ENCODE measurements at regions not wholly inside any gene's neighbourhood (a gene's known extent, or its start where the extent isn't known, plus 50 kb on each side); places are given as distances from the start of the nearest gene placed in this dataset.

DNA sequence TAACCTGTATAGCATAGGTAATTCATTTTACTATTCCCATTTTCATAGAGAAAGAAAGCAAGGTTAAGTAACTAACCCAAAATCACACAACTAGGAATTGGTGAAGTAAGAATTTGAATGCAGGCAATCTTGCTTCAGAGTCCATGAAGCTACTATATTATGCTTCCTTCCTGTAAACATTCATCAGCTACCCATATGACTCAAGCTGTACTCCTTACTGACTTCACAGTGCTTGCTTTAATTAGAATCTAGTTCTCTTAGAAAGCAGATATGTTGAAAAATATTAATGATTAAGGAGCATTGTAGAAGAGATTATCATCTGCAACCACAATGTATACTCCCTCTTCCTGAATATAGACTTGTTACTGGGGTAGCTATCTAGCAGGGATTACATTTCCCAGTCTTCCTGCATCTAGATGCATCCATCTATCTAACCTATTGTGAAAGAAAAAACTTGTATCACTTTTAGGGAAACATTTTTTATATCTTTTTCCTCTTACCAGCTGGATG, 961.6 kb upstream of the CHAC2 start:
- H4K8ac ChIP-seq (ENCODE audit: low read depth, low read length): no peak overlapping the region
- no peak overlapping the region for H2BK5ac ChIP-seq (ENCODE audit: low read depth, low read length, poor library complexity)
- no peaks in the 10 kb centered on the region for H3K4me1 ChIP-seq (ENCODE audit: control insufficient read depth in 1 of 2, insufficient read depth in 2 of 2, low read length in 2 of 2)
- H3K27me3 ChIP-seq (ENCODE audit: insufficient read depth, low read length): no peaks in the 10 kb centered on the region
- H2AFZ ChIP-seq (ENCODE audit: insufficient read depth, low read length, poor library complexity): no peak overlapping the region
- no peak overlapping the region for H4K12ac ChIP-seq (ENCODE audit: low read depth, low read length)
- H3K4me2 ChIP-seq (ENCODE audit: low read length): no peak overlapping the region
- DNase-seq: no peak
- no peaks in the 10 kb centered on the region for H3K36me3 ChIP-seq (ENCODE audit: control insufficient read depth in 1 of 2, insufficient read depth in 2 of 2, low read length in 2 of 2)
- no peak overlapping the region for H4K91ac ChIP-seq (ENCODE audit: low read depth, low read length)
- no peak overlapping the region for H3K4me3 ChIP-seq (ENCODE audit: low read depth, low read length)
- H3K18ac ChIP-seq (ENCODE audit: low read length): no peak overlapping the region
- no peak overlapping the region for H2BK120ac ChIP-seq (ENCODE audit: insufficient read depth, low read length, poor library complexity)
- no peak overlapping the region for H2BK12ac ChIP-seq (ENCODE audit: low read length)
- no peak overlapping the region for H3K23ac ChIP-seq (ENCODE audit: low read length)
- no peaks in the 10 kb centered on the region for H3K9me3 ChIP-seq (ENCODE audit: insufficient read depth, low read depth, low read length)
- no peaks in the 10 kb centered on the region for H3K79me2 ChIP-seq (ENCODE audit: control insufficient read depth, insufficient read depth, low read length, poor library complexity)
- H2AK5ac ChIP-seq (ENCODE audit: low read length): no peak overlapping the region
- no peak overlapping the region for H3K4ac ChIP-seq (ENCODE audit: low read depth, low read length)
- no peak overlapping the region for H3K9ac ChIP-seq (ENCODE audit: low read length)
- no peak overlapping the region for H3K27ac ChIP-seq (ENCODE audit: low read depth, low read length)
- H3K14ac ChIP-seq (ENCODE audit: low read length): no peak overlapping the region
- H3K79me1 ChIP-seq (ENCODE audit: low read length): no peaks in the 10 kb centered on the region

DNA sequence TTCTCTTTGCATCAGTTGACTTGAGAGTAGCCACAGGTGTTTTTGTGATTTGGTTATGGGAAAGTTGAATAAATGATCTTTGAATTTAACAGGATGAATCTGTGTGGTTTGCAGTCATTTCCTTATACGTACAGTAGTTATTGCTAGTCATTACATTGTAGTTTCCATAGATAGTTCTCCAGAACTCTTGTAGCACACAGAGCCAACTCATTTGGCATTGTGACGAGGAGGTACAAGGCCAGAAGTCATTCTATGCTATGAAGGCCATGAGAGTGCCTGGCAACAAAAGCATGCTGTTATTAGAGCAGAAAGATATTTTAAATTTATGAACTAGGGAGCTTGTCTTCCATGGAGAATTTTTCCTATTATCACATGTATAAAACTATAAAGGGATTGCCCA, 973.0 kb upstream of the CHAC2 start:
- Histone ChIP-seq H2BK5ac (ENCODE audit: low read depth, low read length, poor library complexity) (no peak overlapping the region), H4K12ac (ENCODE audit: low read depth, low read length) (no peak overlapping the region), H3K9me3 (ENCODE audit: insufficient read depth, low read depth, low read length) (no peaks in the 10 kb centered on the region), H2AK5ac (ENCODE audit: low read length) (no peak overlapping the region), H3K4ac (ENCODE audit: low read depth, low read length) (no peak overlapping the region), H4K91ac (ENCODE audit: low read depth, low read length) (no peak overlapping the region), H2BK12ac (ENCODE audit: low read length) (no peak overlapping the region), H3K27me3 (ENCODE audit: insufficient read depth, low read length) (no peaks in the 10 kb centered on the region), H3K14ac (ENCODE audit: low read length) (no peak overlapping the region), H3K18ac (ENCODE audit: low read length) (no peak overlapping the region), H3K4me3 (ENCODE audit: low read depth, low read length) (no peak overlapping the region), H4K8ac (ENCODE audit: low read depth, low read length) (no peak overlapping the region), H3K4me1 (ENCODE audit: control insufficient read depth in 1 of 2, insufficient read depth in 2 of 2, low read length in 2 of 2) (no peaks in the 10 kb centered on the region), H3K9ac (ENCODE audit: low read length) (no peak overlapping the region), H3K23ac (ENCODE audit: low read length) (no peak overlapping the region), H3K79me2 (ENCODE audit: control insufficient read depth, insufficient read depth, low read length, poor library complexity) (no peaks in the 10 kb centered on the region), H2AFZ (ENCODE audit: insufficient read depth, low read length, poor library complexity) (no peak overlapping the region), H3K79me1 (ENCODE audit: low read length) (no peaks in the 10 kb centered on the region), H3K36me3 (ENCODE audit: control insufficient read depth in 1 of 2, insufficient read depth in 2 of 2, low read length in 2 of 2) (no peaks in the 10 kb centered on the region), H2BK120ac (ENCODE audit: insufficient read depth, low read length, poor library complexity) (no peak overlapping the region), H3K4me2 (ENCODE audit: low read length) (no peak overlapping the region), H3K27ac (ENCODE audit: low read depth, low read length) (no peak overlapping the region)
- WGBS (ENCODE audit: extremely low coverage, insufficient coverage, insufficient read length): no CpG with 5 or more reads among the region's 2 CpGs
- no peak for DNase-seq

DNA sequence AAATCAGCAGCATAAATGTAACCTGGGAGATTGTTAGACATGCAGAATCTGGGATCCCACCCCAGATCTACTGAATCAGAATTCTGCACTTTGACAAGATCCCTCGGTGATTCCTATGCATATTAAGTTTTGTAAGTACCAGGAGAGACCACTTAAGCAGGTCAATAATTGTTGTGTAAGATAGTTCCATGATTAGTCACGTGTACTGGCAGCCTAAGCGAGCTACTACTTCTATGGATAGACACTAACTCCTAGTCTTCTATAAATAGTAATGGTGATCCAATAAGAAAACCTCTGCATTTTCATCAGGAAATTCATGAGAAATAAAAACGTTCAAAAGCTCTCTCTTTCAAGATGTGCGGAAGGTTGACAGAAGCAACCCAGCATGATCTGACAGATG, 988.2 kb upstream of the CHAC2 start:
- Histone ChIP-seq H4K8ac (ENCODE audit: low read depth, low read length) (no peak overlapping the region), H3K14ac (ENCODE audit: low read length) (no peak overlapping the region), H3K79me1 (ENCODE audit: low read length) (no peaks in the 10 kb centered on the region), H2BK120ac (ENCODE audit: insufficient read depth, low read length, poor library complexity) (no peak overlapping the region), H4K91ac (ENCODE audit: low read depth, low read length) (no peak overlapping the region), H3K4me1 (ENCODE audit: control insufficient read depth in 1 of 2, insufficient read depth in 2 of 2, low read length in 2 of 2) (no peaks in the 10 kb centered on the region), H4K12ac (ENCODE audit: low read depth, low read length) (no peak overlapping the region), H3K4me3 (ENCODE audit: low read depth, low read length) (no peak overlapping the region), H3K79me2 (ENCODE audit: control insufficient read depth, insufficient read depth, low read length, poor library complexity) (no peaks in the 10 kb centered on the region), H3K4ac (ENCODE audit: low read depth, low read length) (no peak overlapping the region), H2AK5ac (ENCODE audit: low read length) (no peak overlapping the region), H3K18ac (ENCODE audit: low read length) (no peak overlapping the region), H2BK12ac (ENCODE audit: low read length) (no peak overlapping the region), H3K4me2 (ENCODE audit: low read length) (no peak overlapping the region), H3K27me3 (ENCODE audit: insufficient read depth, low read length) (no peaks in the 10 kb centered on the region), H3K23ac (ENCODE audit: low read length) (no peak overlapping the region), H2AFZ (ENCODE audit: insufficient read depth, low read length, poor library complexity) (no peak overlapping the region), H2BK5ac (ENCODE audit: low read depth, low read length, poor library complexity) (no peak overlapping the region), H3K9ac (ENCODE audit: low read length) (no peak overlapping the region), H3K27ac (ENCODE audit: low read depth, low read length) (no peak overlapping the region), H3K36me3 (ENCODE audit: control insufficient read depth in 1 of 2, insufficient read depth in 2 of 2, low read length in 2 of 2) (no peaks in the 10 kb centered on the region), H3K9me3 (ENCODE audit: insufficient read depth, low read depth, low read length) (no peaks in the 10 kb centered on the region)
- no peak for DNase-seq
- WGBS (ENCODE audit: extremely low coverage, insufficient coverage, insufficient read length): no CpG with 5 or more reads among the region's 5 CpGs

DNA sequence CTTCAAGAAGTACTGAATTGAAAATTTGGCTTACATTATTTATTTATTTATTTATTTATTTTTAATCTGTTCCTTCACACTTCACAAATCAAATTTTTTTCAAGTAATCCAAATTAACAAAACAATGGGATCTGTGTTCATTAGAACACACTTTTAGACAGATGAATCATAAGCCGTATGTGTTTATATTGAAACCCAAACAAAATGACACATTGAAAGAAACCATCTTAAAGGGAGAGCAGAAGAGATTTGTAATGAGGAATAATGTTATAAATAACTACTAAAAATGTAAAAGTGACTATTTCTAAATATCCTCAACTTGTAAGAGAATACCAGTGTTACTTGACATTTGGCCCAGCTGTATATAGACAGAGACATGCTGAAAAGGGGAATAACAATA, 991.0 kb upstream of the CHAC2 start:
- no peak overlapping the region for H3K4me2 ChIP-seq (ENCODE audit: low read length)
- H3K27me3 ChIP-seq (ENCODE audit: insufficient read depth, low read length): no peaks in the 10 kb centered on the region
- no peak overlapping the region for H2AFZ ChIP-seq (ENCODE audit: insufficient read depth, low read length, poor library complexity)
- H2BK120ac ChIP-seq (ENCODE audit: insufficient read depth, low read length, poor library complexity): no peak overlapping the region
- no peak overlapping the region for H3K23ac ChIP-seq (ENCODE audit: low read length)
- H2BK12ac ChIP-seq (ENCODE audit: low read length): no peak overlapping the region
- no peak overlapping the region for H3K4me3 ChIP-seq (ENCODE audit: low read depth, low read length)
- H3K36me3 ChIP-seq (ENCODE audit: control insufficient read depth in 1 of 2, insufficient read depth in 2 of 2, low read length in 2 of 2): no peaks in the 10 kb centered on the region
- H3K18ac ChIP-seq (ENCODE audit: low read length): no peak overlapping the region
- no peak overlapping the region for H2BK5ac ChIP-seq (ENCODE audit: low read depth, low read length, poor library complexity)
- WGBS (ENCODE audit: extremely low coverage, insufficient coverage, insufficient read length): no CpG with 5 or more reads among the region's 1 CpG
- H3K79me2 ChIP-seq (ENCODE audit: control insufficient read depth, insufficient read depth, low read length, poor library complexity): no peaks in the 10 kb centered on the region
- no peaks in the 10 kb centered on the region for H3K4me1 ChIP-seq (ENCODE audit: control insufficient read depth in 1 of 2, insufficient read depth in 2 of 2, low read length in 2 of 2)
- no peak overlapping the region for H2AK5ac ChIP-seq (ENCODE audit: low read length)
- H4K91ac ChIP-seq (ENCODE audit: low read depth, low read length): no peak overlapping the region
- H3K9me3 ChIP-seq (ENCODE audit: insufficient read depth, low read depth, low read length): no peaks in the 10 kb centered on the region
- no peak overlapping the region for H4K12ac ChIP-seq (ENCODE audit: low read depth, low read length)
- no peak overlapping the region for H3K9ac ChIP-seq (ENCODE audit: low read length)
- H3K4ac ChIP-seq (ENCODE audit: low read depth, low read length): no peak overlapping the region
- no peak overlapping the region for H4K8ac ChIP-seq (ENCODE audit: low read depth, low read length)
- H3K14ac ChIP-seq (ENCODE audit: low read length): no peak overlapping the region
- no peak for DNase-seq
- no peaks in the 10 kb centered on the region for H3K79me1 ChIP-seq (ENCODE audit: low read length)
- no peak overlapping the region for H3K27ac ChIP-seq (ENCODE audit: low read depth, low read length)

All from trophoblast cell (in vitro differentiated cells and primary cell).